Mesenchymal stem cell (in vitro differentiated cells and primary cell): ENCODE measurements at regions not wholly inside any gene's neighbourhood (a gene's known extent, or its start where the extent isn't known, plus 50 kb on each side); places are given as distances from the start of the nearest gene placed in this dataset.

Source experiments
- DNase-seq: peaks from one replicate; pipeline ENCODE4 v3.0.0-alpha.2; 2013
- H2AFZ ChIP-seq: one replicate; pipeline ENCODE4 v1.6.1; 2013; ENCODE audit warnings: low read depth, mild to moderate bottlenecking, control low read depth, inconsistent platforms, low read length, moderate library complexity
- H2AK5ac ChIP-seq: 2 replicates; pipeline ENCODE4 v1.6.1; 2013; ENCODE audit warnings: low read length, moderate library complexity, mild to moderate bottlenecking, inconsistent platforms; ENCODE audit not compliant: severe bottlenecking
- H2BK120ac ChIP-seq: one replicate; pipeline ENCODE4 v1.6.1; 2013; ENCODE audit warnings: low read depth, mild to moderate bottlenecking, inconsistent platforms, low read length, moderate library complexity
- H2BK12ac ChIP-seq, 2 experiments: one replicate each; pipeline ENCODE4 v1.6.1; 2013; ENCODE audit warnings: inconsistent platforms in 2 of 2, low read length in 2 of 2, mild to moderate bottlenecking in 2 of 2, moderate library complexity in 2 of 2, control low read depth in 1 of 2
- H2BK15ac ChIP-seq: one replicate; pipeline ENCODE4 v1.6.1; 2013; ENCODE audit warnings: mild to moderate bottlenecking, low read depth, inconsistent platforms; ENCODE audit not compliant: poor library complexity, severe bottlenecking
- H2BK5ac ChIP-seq: 2 replicates; pipeline ENCODE4 v1.6.1; 2013; ENCODE audit warnings: low read depth, mild to moderate bottlenecking, low read length, control low read depth, inconsistent platforms; ENCODE audit not compliant: poor library complexity, severe bottlenecking
- H3K14ac ChIP-seq, 2 experiments: one replicate each; pipeline ENCODE4 v1.6.1; 2013; ENCODE audit warnings: inconsistent platforms in 2 of 2, low read length in 2 of 2, control low read depth in 1 of 2, mild to moderate bottlenecking in 1 of 2, moderate library complexity in 1 of 2
- H3K18ac ChIP-seq, 2 experiments: one replicate each; pipeline ENCODE4 v1.6.1; 2013; ENCODE audit warnings: inconsistent platforms in 2 of 2, low read length in 2 of 2, control low read depth in 1 of 2, low read depth in 1 of 2, mild to moderate bottlenecking in 1 of 2
- H3K23ac ChIP-seq, 2 experiments: one replicate each; pipeline ENCODE4 v1.6.1; 2013; ENCODE audit warnings: inconsistent platforms in 2 of 2, low read length in 2 of 2, mild to moderate bottlenecking in 2 of 2, moderate library complexity in 2 of 2, control low read depth in 1 of 2
- H3K27ac ChIP-seq: 2 replicates; pipeline ENCODE4 v1.5.1; 2013; ENCODE audit warnings: mild to moderate bottlenecking, moderate library complexity, low read length, control low read depth, inconsistent platforms; ENCODE audit not compliant: poor library complexity, severe bottlenecking
- H3K27me3 ChIP-seq, 2 experiments: 2 replicates each; pipeline versions ENCODE4 v1.6.1 to v1.7.0; 2013; ENCODE audit warnings: low read length in 2 of 2, mild to moderate bottlenecking in 2 of 2, moderate library complexity in 2 of 2, control low read depth in 1 of 2, inconsistent platforms in 1 of 2; ENCODE audit not compliant: control insufficient read depth in 1 of 2, insufficient read depth in 1 of 2
- H3K36me3 ChIP-seq, 2 experiments: 2 replicates each; pipeline versions ENCODE4 v1.6.1 to v1.7.0; 2013; ENCODE audit warnings: low read length in 2 of 2, control low read depth in 1 of 2, inconsistent platforms in 1 of 2, low read depth in 1 of 2, mild to moderate bottlenecking in 1 of 2; ENCODE audit not compliant: insufficient read depth in 2 of 2, control insufficient read depth in 1 of 2
- H3K4ac ChIP-seq, 2 experiments: one replicate each; pipeline ENCODE4 v1.6.1; 2013; ENCODE audit warnings: inconsistent platforms in 2 of 2, low read length in 2 of 2, mild to moderate bottlenecking in 2 of 2, moderate library complexity in 2 of 2, control low read depth in 1 of 2, low read depth in 1 of 2
- H3K4me1 ChIP-seq: 2 replicates; pipeline ENCODE4 v1.6.1; 2013; ENCODE audit warnings: low read depth, low read length, control low read depth; ENCODE audit not compliant: control insufficient read depth, insufficient read depth
- H3K4me2 ChIP-seq: 2 replicates; pipeline ENCODE4 v1.6.1; 2013; ENCODE audit warnings: low read length, mild to moderate bottlenecking, inconsistent platforms; ENCODE audit not compliant: poor library complexity, severe bottlenecking
- H3K4me3 ChIP-seq, 2 experiments: 2 replicates each; pipeline versions ENCODE4 v1.5.1 to v1.7.0; 2013; ENCODE audit warnings: low read length in 2 of 2, mild to moderate bottlenecking in 2 of 2, control low read depth in 1 of 2, low read depth in 1 of 2; ENCODE audit not compliant: insufficient read depth in 1 of 2
- H3K79me1 ChIP-seq: replicated peaks from 2 replicates; pipeline ENCODE4 v1.6.1; 2013; ENCODE audit warnings: mild to moderate bottlenecking, control low read depth, low read length, inconsistent platforms; ENCODE audit not compliant: poor library complexity, severe bottlenecking
- H3K9ac ChIP-seq: 2 replicates; pipeline ENCODE4 v1.7.0; 2013; ENCODE audit warnings: mild to moderate bottlenecking, low read length, moderate library complexity
- H3K9me3 ChIP-seq: 2 replicates; pipeline ENCODE4 v1.7.0; 2013; ENCODE audit warnings: mild to moderate bottlenecking, low read length; ENCODE audit not compliant: control insufficient read depth
- H4K8ac ChIP-seq: one replicate; pipeline ENCODE4 v1.6.1; 2013; ENCODE audit warnings: inconsistent platforms, mild to moderate bottlenecking, low read length, moderate library complexity
- H4K91ac ChIP-seq: one replicate; pipeline ENCODE4 v1.6.1; 2013; ENCODE audit warnings: mild to moderate bottlenecking, low read length, inconsistent platforms
- WGBS: methylation state at CpG from one replicate; pipeline ENCODE4 v1.1.7; 2013; ENCODE audit warnings: mixed read lengths; 5-methylcytosine and 5-hydroxymethylcytosine counted together

GRCh38 chr2:9076755-9077154 is 73.3 kb upstream of the MBOAT2 start:
- Histone ChIP-seq H3K79me1 (no peaks in the 10 kb centered on the region), H3K9me3 (peaks cover 5% of the 10 kb centered on the region), H3K27me3 (no peaks in the 10 kb centered on the region), H2BK5ac (no peak overlapping the region), H3K4me1 (no peaks in the 10 kb centered on the region), H3K36me3 (no peaks in the 10 kb centered on the region), H3K4me3 (no peak overlapping the region), H3K9ac (no peak overlapping the region), H3K18ac (peak overlapping the region in 1 of 2 experiments; percentile 5), H3K14ac (no peak overlapping the region), H2BK12ac (no peak overlapping the region), H3K27ac (no peak overlapping the region), H4K91ac (no peak overlapping the region), H2BK15ac (no peak overlapping the region), H3K4me2 (no peak overlapping the region), H3K4ac (no peak overlapping the region), H3K23ac (no peak overlapping the region), H2AFZ (no peak overlapping the region), H2AK5ac (no peak overlapping the region), H2BK120ac (no peak overlapping the region), H4K8ac (no peak overlapping the region)
- 100% methylated on average over 5 of the region's 6 CpGs for WGBS
- DNase-seq, result no peak

DNA sequence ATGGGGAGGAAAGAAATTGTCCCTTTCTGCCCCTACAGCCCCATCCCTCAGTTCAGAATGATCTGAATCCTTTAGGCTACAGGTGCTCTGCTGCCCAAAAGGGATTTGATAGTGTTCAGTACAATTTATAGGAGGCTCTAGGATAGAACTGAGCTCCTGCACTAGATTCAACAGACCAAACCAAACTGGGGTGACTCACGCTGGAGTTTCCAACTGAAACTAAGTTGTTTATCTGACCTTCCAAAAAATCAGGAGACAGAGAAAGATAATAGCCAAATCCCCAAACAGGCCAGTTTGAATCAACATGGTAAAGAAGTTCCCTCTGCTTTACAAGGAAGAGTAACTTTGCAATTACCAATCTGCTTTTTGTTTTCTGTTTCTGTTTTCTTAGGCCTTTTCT is 72.7 kb upstream of the MBOAT2 start:
- H2BK12ac ChIP-seq, result no peak overlapping the region
- H2AFZ ChIP-seq, result no peak overlapping the region
- no peak overlapping the region for H4K8ac ChIP-seq
- H3K27me3 ChIP-seq, result no peaks in the 10 kb centered on the region
- WGBS, result 24% methylated on average over 1 of the region's 1 CpG
- H3K4ac ChIP-seq, result no peak overlapping the region
- H3K9me3 ChIP-seq, result no peaks in the 10 kb centered on the region
- no peak overlapping the region for H2BK120ac ChIP-seq
- no peak overlapping the region for H2BK15ac ChIP-seq
- H3K4me2 ChIP-seq, result no peak overlapping the region
- H2AK5ac ChIP-seq, result no peak overlapping the region
- H3K36me3 ChIP-seq, result no peaks in the 10 kb centered on the region
- DNase-seq, result peak; percentile 59
- H3K14ac ChIP-seq, result no peak overlapping the region
- H3K18ac ChIP-seq, result no peak overlapping the region
- H2BK5ac ChIP-seq, result no peak overlapping the region
- peaks cover under 1% of the 10 kb centered on the region for H3K4me1 ChIP-seq
- H3K79me1 ChIP-seq, result no peaks in the 10 kb centered on the region
- no peak overlapping the region for H3K4me3 ChIP-seq
- H4K91ac ChIP-seq, result no peak overlapping the region
- no peak overlapping the region for H3K9ac ChIP-seq
- no peak overlapping the region for H3K23ac ChIP-seq
- H3K27ac ChIP-seq, result no peak overlapping the region

DNA sequence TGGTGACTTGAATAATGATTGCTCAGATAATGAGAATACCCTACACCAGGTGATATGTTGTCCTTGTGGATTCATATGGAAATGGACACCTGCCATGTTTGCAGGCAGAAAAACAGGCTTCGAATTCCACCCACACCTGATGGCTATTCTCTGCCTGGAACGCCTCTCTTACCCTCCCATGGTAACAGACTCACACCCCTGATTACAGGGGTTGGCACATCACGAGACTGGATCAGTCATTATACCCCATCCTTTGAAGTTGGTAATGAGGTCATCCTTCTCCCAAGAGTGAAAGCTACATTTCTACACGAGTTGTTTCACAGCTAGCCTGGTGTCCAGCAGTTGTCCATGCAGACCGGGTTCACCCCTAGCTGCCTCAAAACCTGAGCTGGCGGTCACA is 71.4 kb upstream of the MBOAT2 start:
- no peak overlapping the region for H3K27ac ChIP-seq
- no peak overlapping the region for H2AFZ ChIP-seq
- no peak overlapping the region for H2BK5ac ChIP-seq
- no peaks in the 10 kb centered on the region for H3K79me1 ChIP-seq
- no peak overlapping the region for H3K4me3 ChIP-seq
- no peak overlapping the region for H3K23ac ChIP-seq
- H3K14ac ChIP-seq, result no peak overlapping the region
- no peak overlapping the region for H3K4ac ChIP-seq
- no peak overlapping the region for H4K91ac ChIP-seq
- H2AK5ac ChIP-seq, result no peak overlapping the region
- no peak overlapping the region for H2BK120ac ChIP-seq
- H2BK12ac ChIP-seq, result no peak overlapping the region
- peaks cover 4% of the 10 kb centered on the region for H3K4me1 ChIP-seq
- H3K18ac ChIP-seq, result no peak overlapping the region
- no peaks in the 10 kb centered on the region for H3K9me3 ChIP-seq
- H2BK15ac ChIP-seq, result no peak overlapping the region
- no peaks in the 10 kb centered on the region for H3K36me3 ChIP-seq
- WGBS, result 83% methylated on average over 6 of the region's 6 CpGs
- H3K27me3 ChIP-seq, result no peaks in the 10 kb centered on the region
- H3K9ac ChIP-seq, result no peak overlapping the region
- H4K8ac ChIP-seq, result peak overlapping the region; percentile 20
- DNase-seq, result no peak
- H3K4me2 ChIP-seq, result no peak overlapping the region

DNA sequence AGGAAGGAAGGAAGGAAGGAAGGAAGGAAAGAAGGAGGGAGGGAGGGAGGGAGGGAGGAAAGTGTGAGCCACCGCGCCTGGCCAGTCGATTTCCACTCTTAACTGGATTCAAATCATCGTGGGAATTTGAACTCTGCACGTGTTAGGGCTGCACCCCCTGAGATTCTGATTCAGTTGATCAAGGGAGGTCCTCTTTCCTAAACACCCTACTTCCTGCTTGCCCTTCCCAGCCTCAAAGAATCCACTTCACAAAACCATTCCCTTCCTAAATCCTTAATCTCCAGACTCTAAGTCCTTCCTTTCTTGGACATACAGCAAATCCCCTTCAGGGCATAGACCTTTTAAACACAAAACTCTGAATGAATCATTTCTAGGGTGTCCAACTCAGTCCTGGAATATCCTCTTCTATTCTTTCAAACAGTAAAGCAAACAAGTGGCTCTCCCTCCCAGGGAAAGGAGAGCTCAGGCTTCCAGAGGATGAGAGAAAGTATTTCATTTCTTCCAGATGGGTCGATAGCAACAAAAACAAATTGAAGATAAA is 68.2 kb upstream of the MBOAT2 start:
- WGBS, result 98% methylated on average over 6 of the region's 6 CpGs
- peaks cover 22% of the 10 kb centered on the region for H3K9me3 ChIP-seq
- H3K27me3 ChIP-seq, result no peaks in the 10 kb centered on the region
- H3K27ac ChIP-seq, result no peak overlapping the region
- no peak overlapping the region for H3K4me2 ChIP-seq
- H3K4ac ChIP-seq, result no peak overlapping the region
- no peak overlapping the region for H3K14ac ChIP-seq
- no peak overlapping the region for H2BK15ac ChIP-seq
- no peaks in the 10 kb centered on the region for H3K79me1 ChIP-seq
- H4K8ac ChIP-seq, result no peak overlapping the region
- no peak overlapping the region for H3K18ac ChIP-seq
- no peak overlapping the region for H2BK12ac ChIP-seq
- H2BK120ac ChIP-seq, result no peak overlapping the region
- no peak overlapping the region for H3K4me3 ChIP-seq
- H4K91ac ChIP-seq, result no peak overlapping the region
- no peak overlapping the region for H3K9ac ChIP-seq
- H2AK5ac ChIP-seq, result no peak overlapping the region
- no peaks in the 10 kb centered on the region for H3K36me3 ChIP-seq
- H3K4me1 ChIP-seq, result peaks cover 4% of the 10 kb centered on the region
- DNase-seq, result no peak
- H3K23ac ChIP-seq, result no peak overlapping the region
- no peak overlapping the region for H2BK5ac ChIP-seq
- H2AFZ ChIP-seq, result no peak overlapping the region
